ENCODE measurements at regions not wholly inside any gene's neighbourhood (a gene's known extent, or its start where the extent isn't known, plus 50 kb on each side); places are given as distances from the start of the nearest gene placed in this dataset.

GRCh38 chr3:187920913-187921312 lies 175.6 kb upstream of the BCL6 start:
- no peak for TF ChIP-seq CTCF (IDR thresholded peaks at IDR 0.05; ENCODE audit: low read depth, low read length, missing control alignments)
- H3K4me3 ChIP-seq (ENCODE audit: low read depth, low read length) = no peak overlapping the region
- DNase-seq (ENCODE audit: low read depth) = no peak

GRCh38 chr3:187921391-187922074 lies 176.3 kb upstream of the BCL6 start:
- DNase-seq (ENCODE audit: low read depth) = no peak
- TF ChIP-seq CTCF (IDR thresholded peaks at IDR 0.05; ENCODE audit: low read depth, low read length, missing control alignments) = no peak

GRCh38 chr3:187922704-187923416 lies 177.6 kb upstream of the BCL6 start:
- H3K4me3 ChIP-seq (ENCODE audit: low read depth, low read length) = no peak overlapping the region
- no peak for DNase-seq (ENCODE audit: low read depth)
- no peak for TF ChIP-seq CTCF (IDR thresholded peaks at IDR 0.05; ENCODE audit: low read depth, low read length, missing control alignments)

More at GRCh38 chr3:187921391-187922074, 176.3 kb upstream of the BCL6 start:
- no peak overlapping the region for H3K4me3 ChIP-seq (ENCODE audit: low read depth, low read length)

- H3K4me3 ChIP-seq (ENCODE audit: low read depth, low read length) = no peak overlapping the region
- no peak for DNase-seq (ENCODE audit: low read depth)
- TF ChIP-seq CTCF (IDR thresholded peaks at IDR 0.05; ENCODE audit: low read depth, low read length, missing control alignments) = no peak
Measured at GRCh38 chr3:187924651-187925050, 179.4 kb upstream of the BCL6 start.

- no peak for DNase-seq (ENCODE audit: low read depth)
- no peak for TF ChIP-seq CTCF (IDR thresholded peaks at IDR 0.05; ENCODE audit: low read depth, low read length, missing control alignments)
- H3K4me3 ChIP-seq (ENCODE audit: low read depth, low read length) = no peak overlapping the region
Measured at GRCh38 chr3:187925326-187925725, 180.1 kb upstream of the BCL6 start.

GRCh38 chr3:187926620-187927019 lies 181.4 kb upstream of the BCL6 start:
- no peak for DNase-seq (ENCODE audit: low read depth)
- no peak overlapping the region for H3K4me3 ChIP-seq (ENCODE audit: low read depth, low read length)
- no peak for TF ChIP-seq CTCF (IDR thresholded peaks at IDR 0.05; ENCODE audit: low read depth, low read length, missing control alignments)
